ENCODE measurements at regions not wholly inside any gene's neighbourhood (a gene's known extent, or its start where the extent isn't known, plus 50 kb on each side); places are given as distances from the start of the nearest gene placed in this dataset.

DNA sequence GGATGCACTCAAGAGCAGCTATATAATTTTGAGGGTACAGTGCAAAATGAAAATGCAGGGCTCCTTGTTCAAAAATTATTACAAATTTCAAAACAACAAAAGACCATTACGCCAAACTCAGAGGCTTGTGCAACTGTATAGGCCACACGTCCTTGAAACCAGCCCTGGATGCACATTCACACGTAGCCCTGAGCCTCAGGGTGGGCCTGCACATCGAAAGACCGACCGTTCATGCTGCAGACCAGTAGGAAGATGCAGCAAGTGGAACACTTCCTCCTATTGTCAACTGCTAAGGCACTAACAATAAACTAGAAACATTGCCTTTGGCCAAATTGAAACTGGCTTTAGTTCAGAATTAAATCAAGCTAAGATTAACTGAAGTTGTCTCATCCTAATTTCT, 174.7 kb downstream of the SHOX2 start:
- TF ChIP-seq, protein P1, sequence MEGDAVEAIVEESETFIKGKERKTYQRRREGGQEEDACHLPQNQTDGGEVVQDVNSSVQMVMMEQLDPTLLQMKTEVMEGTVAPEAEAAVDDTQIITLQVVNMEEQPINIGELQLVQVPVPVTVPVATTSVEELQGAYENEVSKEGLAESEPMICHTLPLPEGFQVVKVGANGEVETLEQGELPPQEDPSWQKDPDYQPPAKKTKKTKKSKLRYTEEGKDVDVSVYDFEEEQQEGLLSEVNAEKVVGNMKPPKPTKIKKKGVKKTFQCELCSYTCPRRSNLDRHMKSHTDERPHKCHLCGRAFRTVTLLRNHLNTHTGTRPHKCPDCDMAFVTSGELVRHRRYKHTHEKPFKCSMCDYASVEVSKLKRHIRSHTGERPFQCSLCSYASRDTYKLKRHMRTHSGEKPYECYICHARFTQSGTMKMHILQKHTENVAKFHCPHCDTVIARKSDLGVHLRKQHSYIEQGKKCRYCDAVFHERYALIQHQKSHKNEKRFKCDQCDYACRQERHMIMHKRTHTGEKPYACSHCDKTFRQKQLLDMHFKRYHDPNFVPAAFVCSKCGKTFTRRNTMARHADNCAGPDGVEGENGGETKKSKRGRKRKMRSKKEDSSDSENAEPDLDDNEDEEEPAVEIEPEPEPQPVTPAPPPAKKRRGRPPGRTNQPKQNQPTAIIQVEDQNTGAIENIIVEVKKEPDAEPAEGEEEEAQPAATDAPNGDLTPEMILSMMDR (IDR thresholded peaks at IDR 0.05) = no peak
- TF ChIP-seq POLR2A (IDR thresholded peaks at IDR 0.05) = no peak
